Neural progenitor cell (in vitro differentiated cells): ENCODE measurements at regions not wholly inside any gene's neighbourhood (a gene's known extent, or its start where the extent isn't known, plus 50 kb on each side); places are given as distances from the start of the nearest gene placed in this dataset.

ENCODE experiments used
- DNase-seq: peaks from one replicate; pipeline ENCODE4 v3.0.0-alpha.2; 2016; ENCODE audit warnings: low spot score
- H2AFZ ChIP-seq: fragments of 200-600 bp; sonication (generic); replicated peaks from 2 replicates; pipeline ENCODE4 v1.6.1; 2016; ENCODE audit warnings: antibody characterized with exemption
- H3F3A ChIP-seq: fragments of 200-600 bp; sonication (generic); 2 replicates; pipeline ENCODE4 v1.6.1; 2016; ENCODE audit warnings: antibody characterized with exemption, low read depth
- H3K27ac ChIP-seq: fragments of 200-600 bp; sonication (generic); 2 replicates; pipeline ENCODE4 v1.5.1; 2016; ENCODE audit warnings: mild to moderate bottlenecking
- H3K27me3 ChIP-seq: fragments of 200-600 bp; sonication (generic); 2 replicates; pipeline ENCODE4 v1.6.1; 2016; ENCODE audit warnings: mild to moderate bottlenecking, moderate library complexity
- H3K36me3 ChIP-seq: fragments of 200-600 bp; sonication (generic); 2 replicates; pipeline ENCODE4 v1.5.1; 2016
- H3K4me1 ChIP-seq: fragments of 200-600 bp; sonication (generic); 2 replicates; pipeline ENCODE4 v1.6.1; 2016; ENCODE audit warnings: mixed run types
- H3K4me2 ChIP-seq: fragments of 200-600 bp; sonication (generic); 2 replicates; pipeline ENCODE4 v1.6.1; 2016
- H3K4me3 ChIP-seq: fragments of 200-600 bp; sonication (generic); 2 replicates; pipeline ENCODE4 v1.5.1; 2016
- H3K79me2 ChIP-seq: fragments of 200-600 bp; sonication (generic); 2 replicates; pipeline ENCODE4 v1.6.1; 2016; ENCODE audit warnings: low read depth
- H3K9ac ChIP-seq: fragments of 200-600 bp; sonication (generic); 2 replicates; pipeline ENCODE4 v1.6.1; 2016
- H3K9me3 ChIP-seq: fragments of 200-600 bp; sonication (generic); 2 replicates; pipeline ENCODE4 v1.5.1; 2016; ENCODE audit warnings: low read depth
- H4K20me1 ChIP-seq: fragments of 200-600 bp; sonication (generic); 2 replicates; pipeline ENCODE4 v1.6.1; 2016; ENCODE audit warnings: low read depth
- H3K27ac Mint-ChIP-seq: 3 replicates; pipeline ENCODE4 v1.8.0; 2021; ENCODE audit warnings: mixed read lengths
- H3K27me3 Mint-ChIP-seq: 2 replicates; pipeline ENCODE4 v1.8.0; 2022; ENCODE audit warnings: low read depth, mild to moderate bottlenecking, inconsistent platforms, moderate library complexity, mixed read lengths; ENCODE audit not compliant: insufficient read depth
- H3K36me3 Mint-ChIP-seq: 3 replicates; pipeline ENCODE4 v1.8.0; 2021; ENCODE audit warnings: mixed read lengths
- H3K4me1 Mint-ChIP-seq: 3 replicates; pipeline ENCODE4 v1.8.0; 2021; ENCODE audit warnings: mixed read lengths
- H3K4me3 Mint-ChIP-seq: 3 replicates; pipeline ENCODE4 v1.8.0; 2021; ENCODE audit warnings: mild to moderate bottlenecking, moderate library complexity, mixed read lengths
- H3K9me3 Mint-ChIP-seq: 3 replicates; pipeline ENCODE4 v1.8.0; 2020; ENCODE audit warnings: mixed read lengths
- CTCF ChIP-seq: fragments of 200-600 bp; sonication (generic); IDR thresholded peaks from 2 replicates; pipeline ENCODE4 v1.5.1; 2017; ENCODE audit warnings: antibody characterized with exemption, mild to moderate bottlenecking
- EZH2 ChIP-seq: fragments of 200-600 bp; sonication (generic); IDR thresholded peaks from 2 replicates; pipeline ENCODE4 v1.6.1; 2017; ENCODE audit warnings: antibody characterized with exemption, mild to moderate bottlenecking, moderate library complexity
- EZH2phosphoT487 ChIP-seq: fragments of 200-600 bp; sonication (generic); IDR thresholded peaks from 2 replicates; pipeline ENCODE4 v1.6.1; 2017; ENCODE audit warnings: antibody characterized with exemption

- TF ChIP-seq CTCF (no peak), EZH2phosphoT487 (no peak), EZH2 (no peak)
- Histone ChIP-seq H2AFZ (no peak overlapping the region), H3K4me3 (no peak overlapping the region), H3K79me2 (no peaks in the 10 kb centered on the region), H3K9me3 (no peaks in the 10 kb centered on the region), H4K20me1 (no peaks in the 10 kb centered on the region), H3F3A (no peaks in the 10 kb centered on the region), H3K27me3 (no peaks in the 10 kb centered on the region), H3K4me2 (no peak overlapping the region), H3K36me3 (no peaks in the 10 kb centered on the region), H3K9ac (no peak overlapping the region), H3K27ac (no peak overlapping the region), H3K4me1 (no peaks in the 10 kb centered on the region)
- no peak for DNase-seq
- Mint-ChIP-seq H3K9me3 (peaks cover 12% of the 10 kb centered on the region), H3K4me3 (no peak overlapping the region), H3K36me3 (no peaks in the 10 kb centered on the region), H3K27me3 (peaks cover 2% of the 10 kb centered on the region), H3K4me1 (no peaks in the 10 kb centered on the region), H3K27ac (no peak overlapping the region)
Observed at GRCh38 chr7:68671671-68672070, 926.6 kb upstream of the AUTS2 start.

GRCh38 chr7:68674826-68675225 is 923.4 kb upstream of the AUTS2 start:
- Mint-ChIP-seq H3K9me3 (peaks cover 12% of the 10 kb centered on the region), H3K4me3 (no peak overlapping the region), H3K27ac (no peak overlapping the region), H3K27me3 (peaks cover 3% of the 10 kb centered on the region), H3K4me1 (no peaks in the 10 kb centered on the region), H3K36me3 (no peaks in the 10 kb centered on the region)
- no peak for DNase-seq
- Histone ChIP-seq H3K4me2 (no peak overlapping the region), H3K4me1 (no peaks in the 10 kb centered on the region), H3K36me3 (no peaks in the 10 kb centered on the region), H3K4me3 (no peak overlapping the region), H3F3A (no peaks in the 10 kb centered on the region), H3K27ac (no peak overlapping the region), H3K9me3 (no peaks in the 10 kb centered on the region), H3K79me2 (no peaks in the 10 kb centered on the region), H3K27me3 (no peaks in the 10 kb centered on the region), H2AFZ (no peak overlapping the region), H3K9ac (no peak overlapping the region), H4K20me1 (no peaks in the 10 kb centered on the region)
- no peak for TF ChIP-seq EZH2phosphoT487
- TF ChIP-seq CTCF: no peak
- TF ChIP-seq EZH2: no peak

GRCh38 chr7:68676813-68677535 is 921.3 kb upstream of the AUTS2 start:
- H3K9ac ChIP-seq: no peak overlapping the region
- H4K20me1 ChIP-seq: no peaks in the 10 kb centered on the region
- H3F3A ChIP-seq: no peaks in the 10 kb centered on the region
- H3K4me3 ChIP-seq: no peak overlapping the region
- no peak overlapping the region for H3K27ac ChIP-seq
- H3K27me3 ChIP-seq: no peaks in the 10 kb centered on the region
- Mint-ChIP-seq H3K27ac (no peak overlapping the region), H3K4me3 (no peak overlapping the region), H3K27me3 (peaks cover 3% of the 10 kb centered on the region), H3K9me3 (peaks cover 12% of the 10 kb centered on the region), H3K36me3 (no peaks in the 10 kb centered on the region), H3K4me1 (no peaks in the 10 kb centered on the region)
- H2AFZ ChIP-seq: no peak overlapping the region
- H3K36me3 ChIP-seq: no peaks in the 10 kb centered on the region
- no peaks in the 10 kb centered on the region for H3K9me3 ChIP-seq
- H3K79me2 ChIP-seq: no peaks in the 10 kb centered on the region
- no peak for DNase-seq
- no peak for TF ChIP-seq CTCF
- no peak for TF ChIP-seq EZH2phosphoT487
- no peak for TF ChIP-seq EZH2
- no peaks in the 10 kb centered on the region for H3K4me1 ChIP-seq
- H3K4me2 ChIP-seq: no peak overlapping the region
